ENCODE measurements at regions not wholly inside any gene's neighbourhood (a gene's known extent, or its start where the extent isn't known, plus 50 kb on each side); places are given as distances from the start of the nearest gene placed in this dataset.

DNA sequence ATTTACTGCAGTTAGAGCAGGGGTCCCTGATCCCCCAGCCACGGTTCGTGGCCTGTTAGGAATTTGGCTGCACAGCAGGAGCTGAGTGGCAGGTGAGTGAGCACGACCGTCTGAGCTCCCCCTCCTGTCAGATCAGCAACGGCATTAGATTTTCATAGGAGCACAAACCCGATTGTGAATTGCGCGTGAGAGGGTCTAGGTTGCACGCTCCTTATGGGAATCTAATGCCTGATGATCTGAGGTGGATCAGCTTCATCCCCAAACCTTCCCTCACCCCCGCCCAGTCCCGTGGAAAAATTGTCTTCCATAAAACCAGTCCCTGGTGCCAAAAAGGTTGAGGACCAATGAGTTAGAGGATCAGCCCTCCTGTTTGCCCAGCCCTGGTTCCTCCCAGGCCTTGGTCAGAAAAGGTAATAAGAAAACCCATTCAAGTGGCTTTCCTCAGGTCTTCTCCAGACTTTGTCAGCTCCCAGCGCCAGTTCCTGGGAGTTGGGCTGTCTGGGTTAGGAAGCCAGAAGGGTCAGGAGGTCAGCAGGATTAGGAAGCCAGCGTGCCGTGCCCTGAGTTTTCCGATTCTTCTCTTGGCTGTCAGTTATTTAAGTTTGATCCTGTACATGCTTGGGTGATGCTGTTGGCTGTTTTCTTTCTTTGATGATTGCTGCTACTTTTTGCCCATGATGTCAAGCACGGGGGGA is 139.9 kb upstream of the PMEPA1 start:
- ChIA-PET CTCF (interaction anchor here (1.0 kb wide), 1 partner anchor 9 kb away, joined by 3 read pairs; no protein-coding TSS in a partner anchor), POLR2A (no interaction called here)
- TF ChIP-seq, protein P1, sequence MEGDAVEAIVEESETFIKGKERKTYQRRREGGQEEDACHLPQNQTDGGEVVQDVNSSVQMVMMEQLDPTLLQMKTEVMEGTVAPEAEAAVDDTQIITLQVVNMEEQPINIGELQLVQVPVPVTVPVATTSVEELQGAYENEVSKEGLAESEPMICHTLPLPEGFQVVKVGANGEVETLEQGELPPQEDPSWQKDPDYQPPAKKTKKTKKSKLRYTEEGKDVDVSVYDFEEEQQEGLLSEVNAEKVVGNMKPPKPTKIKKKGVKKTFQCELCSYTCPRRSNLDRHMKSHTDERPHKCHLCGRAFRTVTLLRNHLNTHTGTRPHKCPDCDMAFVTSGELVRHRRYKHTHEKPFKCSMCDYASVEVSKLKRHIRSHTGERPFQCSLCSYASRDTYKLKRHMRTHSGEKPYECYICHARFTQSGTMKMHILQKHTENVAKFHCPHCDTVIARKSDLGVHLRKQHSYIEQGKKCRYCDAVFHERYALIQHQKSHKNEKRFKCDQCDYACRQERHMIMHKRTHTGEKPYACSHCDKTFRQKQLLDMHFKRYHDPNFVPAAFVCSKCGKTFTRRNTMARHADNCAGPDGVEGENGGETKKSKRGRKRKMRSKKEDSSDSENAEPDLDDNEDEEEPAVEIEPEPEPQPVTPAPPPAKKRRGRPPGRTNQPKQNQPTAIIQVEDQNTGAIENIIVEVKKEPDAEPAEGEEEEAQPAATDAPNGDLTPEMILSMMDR (IDR thresholded peaks at IDR 0.05; ENCODE audit: control extremely low read depth, extremely low read depth, low read depth, missing control alignments), result no peak
- no peak for DNase-seq (ENCODE audit: extremely low spot score)

DNA sequence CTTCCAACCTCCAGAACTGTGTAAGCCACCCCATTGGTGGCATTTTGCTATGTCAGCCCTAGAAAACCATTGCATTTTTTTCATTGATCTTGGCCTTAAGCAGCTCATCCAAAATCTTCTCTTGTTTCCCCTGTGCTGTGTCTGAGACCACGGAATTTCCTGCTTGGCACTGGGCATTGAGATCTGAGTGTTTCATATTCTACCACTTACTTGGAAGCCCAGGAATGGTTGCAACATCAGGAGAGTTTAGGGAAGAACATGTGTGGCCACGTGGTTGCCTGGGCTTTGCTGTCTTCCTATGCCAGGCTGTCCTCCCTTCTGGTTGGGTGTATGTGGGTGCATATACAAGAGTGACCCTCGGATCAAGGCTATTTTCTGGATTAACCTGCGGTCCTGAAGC is 139.3 kb upstream of the PMEPA1 start:
- DNase-seq (ENCODE audit: extremely low spot score), result no peak
- TF ChIP-seq, protein P1 (IDR thresholded peaks at IDR 0.05; ENCODE audit: control extremely low read depth, extremely low read depth, low read depth, missing control alignments), result no peak
- POLR2A ChIA-PET, result no interaction called here
- CTCF ChIA-PET, result interaction anchor here (1.0 kb wide), 1 partner anchor 8 kb away, joined by 3 read pairs; no protein-coding TSS in a partner anchor

DNA sequence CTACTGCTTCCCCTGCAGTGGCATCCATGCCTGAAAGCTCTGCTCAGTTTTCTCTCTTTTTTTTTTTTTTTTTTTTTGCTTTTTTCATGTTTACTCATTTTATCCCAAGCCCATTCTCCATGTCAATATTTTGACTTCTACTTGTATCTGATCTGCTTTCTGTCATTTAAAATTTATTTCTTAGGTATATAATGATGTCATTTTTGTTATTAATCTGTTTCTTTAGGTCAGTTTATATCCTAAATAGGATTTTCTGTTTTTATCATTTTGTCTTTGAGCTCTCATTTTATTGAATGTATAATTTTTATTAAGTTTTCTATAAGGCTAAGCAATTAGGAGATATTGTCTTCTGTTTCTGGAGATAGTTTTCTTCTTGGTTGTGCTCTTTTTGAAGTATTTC is 138.5 kb upstream of the PMEPA1 start:
- no peak for DNase-seq (ENCODE audit: extremely low spot score)
- ChIA-PET CTCF (no interaction called here), POLR2A (no interaction called here)
- TF ChIP-seq, protein P1 (IDR thresholded peaks at IDR 0.05; ENCODE audit: control extremely low read depth, extremely low read depth, low read depth, missing control alignments), result no peak

DNA sequence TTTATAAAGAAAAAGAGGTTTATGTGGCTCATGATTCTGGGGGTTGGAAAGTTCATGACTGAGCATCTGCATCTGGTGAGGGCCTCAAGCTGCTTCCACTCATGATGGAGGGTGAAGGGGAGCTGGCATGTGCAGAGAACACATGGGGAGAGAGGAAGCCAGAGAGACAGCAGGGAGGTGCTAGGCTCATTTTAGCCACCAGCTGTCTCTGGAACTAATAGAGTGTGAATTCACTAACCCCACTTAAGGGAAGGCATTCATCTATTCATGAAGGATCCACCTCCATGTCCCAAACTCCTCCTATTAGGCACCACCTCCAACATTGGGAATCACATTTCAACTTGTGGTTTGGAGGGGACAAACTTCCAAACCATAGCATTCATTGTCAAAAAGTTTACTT is 137.3 kb upstream of the PMEPA1 start:
- ChIA-PET CTCF (interaction anchor here (1.4 kb wide), 1 partner anchor 9 kb away, joined by 6 read pairs; no protein-coding TSS in a partner anchor), POLR2A (no interaction called here)
- DNase-seq (ENCODE audit: extremely low spot score), result no peak
- TF ChIP-seq, protein P1 (IDR thresholded peaks at IDR 0.05; ENCODE audit: control extremely low read depth, extremely low read depth, low read depth, missing control alignments), result no peak

DNA sequence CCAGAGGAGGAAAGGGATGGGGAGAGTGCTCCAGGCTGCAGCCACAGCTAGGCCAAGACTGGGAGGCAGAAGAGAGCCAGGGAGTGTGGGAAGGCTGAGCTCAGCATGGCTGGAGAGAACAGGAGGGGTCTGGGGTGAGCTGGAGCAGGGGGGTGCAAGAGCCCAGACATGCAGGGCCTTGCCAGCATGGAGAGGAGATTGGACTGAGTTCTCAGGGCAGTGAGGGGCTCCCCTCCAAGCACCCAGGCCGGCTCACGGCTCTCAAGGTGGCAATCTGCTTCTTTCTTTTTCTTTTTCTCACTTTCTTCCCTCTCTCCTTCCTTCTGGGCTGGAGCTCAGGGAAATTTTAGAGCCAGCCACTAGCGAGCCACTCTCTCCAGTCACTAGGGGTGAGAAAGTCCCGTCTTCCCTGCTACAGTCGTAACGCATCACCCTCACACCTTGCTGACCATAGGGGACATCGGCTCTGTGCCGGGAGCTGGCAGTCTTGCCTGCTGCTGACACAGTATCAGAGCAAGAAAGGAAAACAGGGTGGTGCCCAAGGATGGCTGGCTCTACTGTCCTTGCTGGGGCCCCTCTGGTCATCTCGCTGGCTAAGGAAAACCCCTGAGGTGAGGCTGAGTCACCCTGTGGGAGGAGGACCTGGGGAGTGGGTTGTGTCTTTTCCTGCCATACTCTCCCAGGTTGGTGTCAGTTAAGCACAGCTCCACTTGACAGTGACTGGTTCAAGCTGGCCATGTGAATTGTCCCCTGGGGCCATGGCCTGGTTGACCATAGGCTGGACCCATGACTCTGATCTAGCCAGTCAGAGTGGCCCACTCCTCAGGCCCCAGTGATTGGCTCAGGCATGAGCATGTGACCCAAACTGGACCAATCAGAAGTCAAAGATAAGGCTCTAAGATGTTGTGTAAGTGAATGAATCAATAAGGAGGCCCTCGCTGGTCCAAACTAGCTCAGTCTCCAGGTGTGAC is 135.1 kb upstream of the PMEPA1 start:
- CTCF ChIA-PET, result interaction anchor here (1.0 kb wide), 1 partner anchor 10 kb away, joined by 3 read pairs; no protein-coding TSS in a partner anchor
- POLR2A ChIA-PET, result no interaction called here
- no peak for DNase-seq (ENCODE audit: extremely low spot score)
- TF ChIP-seq, protein P1 (IDR thresholded peaks at IDR 0.05; ENCODE audit: control extremely low read depth, extremely low read depth, low read depth, missing control alignments), result no peak

DNA sequence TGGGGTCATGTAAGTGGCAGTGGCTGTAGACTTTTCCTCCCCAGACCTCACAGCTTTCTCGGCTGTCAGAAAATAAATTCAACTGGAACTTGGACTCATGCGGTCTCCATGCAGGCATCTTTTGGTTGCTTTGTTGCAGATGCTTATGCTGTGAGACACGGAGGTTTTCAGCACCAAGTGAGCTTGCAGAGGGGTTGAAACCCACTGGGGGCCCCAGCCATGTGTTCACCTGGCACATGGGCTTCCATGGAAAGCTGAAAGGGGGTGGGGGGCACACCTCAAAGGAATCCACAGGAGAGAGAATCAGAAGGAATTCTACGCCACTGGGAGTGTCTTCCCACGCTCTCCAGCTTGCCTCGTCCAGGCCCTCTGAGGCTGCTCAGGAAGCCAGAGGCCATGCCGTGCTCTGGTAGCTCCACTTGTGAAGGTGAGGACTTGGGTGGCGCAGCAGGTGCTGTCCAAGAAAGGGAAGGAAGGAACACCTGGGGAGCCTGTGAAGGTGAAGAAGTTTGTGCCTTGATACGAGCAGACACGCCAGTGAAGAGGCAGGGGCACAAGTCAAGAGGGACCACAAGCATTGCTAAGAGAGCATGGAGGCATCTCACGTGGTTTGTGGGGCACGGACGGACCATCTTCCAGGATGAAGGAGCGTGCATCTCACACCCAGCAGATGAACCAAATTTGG is 134.3 kb upstream of the PMEPA1 start:
- CTCF ChIA-PET, result interaction anchor here (1.4 kb wide), 1 partner anchor 11 kb away, joined by 3 read pairs; no protein-coding TSS in a partner anchor
- DNase-seq (ENCODE audit: extremely low spot score), result no peak
- TF ChIP-seq, protein P1 (IDR thresholded peaks at IDR 0.05; ENCODE audit: control extremely low read depth, extremely low read depth, low read depth, missing control alignments), result no peak
- POLR2A ChIA-PET, result no interaction called here

Data from GM10248 (cell line).